HG03354 (cell line): ENCODE measurements at regions not wholly inside any gene's neighbourhood (a gene's known extent, or its start where the extent isn't known, plus 50 kb on each side); places are given as distances from the start of the nearest gene placed in this dataset.

ENCODE experiments used
- ATAC-seq: cut with Tn5 transposase; IDR thresholded peaks from one replicate; pipeline ENCODE4 v1.9.1; 2021; ENCODE audit warnings: mild to moderate bottlenecking; ENCODE audit not compliant: unreplicated experiment, poor library complexity, severe bottlenecking

DNA sequence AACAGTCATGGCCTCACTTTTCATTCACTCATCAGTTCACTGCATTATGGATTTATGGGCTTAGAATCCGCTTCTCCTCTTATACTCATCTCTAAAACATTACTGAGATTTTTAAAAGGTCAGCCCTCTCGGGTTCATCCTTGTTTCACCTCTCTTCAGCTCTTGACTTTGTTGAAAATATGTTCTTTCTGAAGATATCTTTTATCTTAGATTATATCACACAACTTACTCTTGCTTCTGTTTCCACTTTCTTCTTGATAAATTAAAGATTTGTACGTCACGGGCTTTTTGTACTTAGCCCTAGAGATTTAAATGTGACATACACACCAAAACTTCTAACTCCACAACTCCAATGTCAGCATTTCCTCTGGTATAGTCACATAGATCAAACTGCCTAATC is 342.5 kb upstream of the TMEM229A start:
- ATAC-seq: no peak

DNA sequence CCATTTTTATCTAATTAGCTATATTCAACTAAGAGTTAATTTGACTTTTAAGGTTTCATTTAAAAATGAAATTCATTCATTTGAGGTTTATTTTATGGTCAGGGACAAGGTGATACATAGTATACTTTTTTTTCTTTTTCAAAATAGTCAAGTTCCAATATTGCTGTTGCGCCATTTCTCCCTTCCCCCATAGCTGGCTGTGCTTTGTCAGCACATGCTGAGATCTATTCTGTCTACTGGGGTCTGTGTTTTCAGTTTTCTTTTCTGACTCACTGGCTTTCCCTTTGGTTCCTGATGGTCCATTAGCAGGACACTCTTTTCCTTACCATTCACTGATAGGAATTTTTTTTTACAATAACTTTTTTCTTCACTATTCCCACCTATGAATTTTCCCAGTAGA is 336.4 kb upstream of the TMEM229A start:
- no peak for ATAC-seq

DNA sequence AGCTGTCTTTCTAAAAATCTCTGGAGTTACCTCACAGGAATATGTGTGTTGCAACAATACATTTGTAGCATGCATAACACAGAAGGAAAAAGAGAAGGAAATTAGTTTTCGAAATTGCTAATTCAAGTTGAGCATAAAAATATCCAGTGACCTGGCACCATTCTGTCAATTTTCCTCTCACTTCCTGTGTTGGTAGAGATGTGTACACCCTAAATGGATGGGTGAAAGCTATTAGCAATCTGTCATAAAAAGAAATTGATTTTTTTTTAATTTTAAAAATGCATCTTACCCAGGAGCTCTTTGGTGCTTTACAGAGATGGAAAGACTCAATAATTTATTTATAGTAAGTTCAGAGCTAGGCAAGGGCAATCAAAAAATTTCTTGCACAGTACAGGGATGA is 333.3 kb upstream of the TMEM229A start:
- no peak for ATAC-seq

- no peak for ATAC-seq
These were observed 331.4 kb upstream of the TMEM229A start for GRCh38 chr7:124364283-124364682.

DNA sequence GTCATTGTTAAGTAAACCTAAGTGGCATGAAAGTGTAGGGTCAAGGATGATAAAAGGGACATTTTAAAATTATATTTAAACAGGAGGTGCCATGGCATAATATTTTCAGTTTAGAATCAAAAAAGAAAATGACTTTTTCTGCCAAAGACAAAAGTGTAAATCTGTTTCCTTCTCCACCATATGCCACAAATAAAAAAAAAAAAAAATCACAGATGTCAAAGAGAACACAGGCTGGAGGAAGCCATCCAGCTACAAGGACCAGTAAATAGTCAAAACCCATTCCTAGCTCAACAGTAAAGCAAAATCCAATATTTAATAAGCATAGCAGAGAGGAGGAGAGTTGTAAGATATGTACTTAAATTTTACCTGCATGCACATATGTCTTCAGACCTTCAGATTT is 321.3 kb upstream of the TMEM229A start:
- no peak for ATAC-seq

- no peak for ATAC-seq
These were observed 319.1 kb upstream of the TMEM229A start for GRCh38 chr7:124351950-124352349.

GRCh38 chr7:124349443-124349842 is 316.6 kb upstream of the TMEM229A start:
- ATAC-seq: no peak

DNA sequence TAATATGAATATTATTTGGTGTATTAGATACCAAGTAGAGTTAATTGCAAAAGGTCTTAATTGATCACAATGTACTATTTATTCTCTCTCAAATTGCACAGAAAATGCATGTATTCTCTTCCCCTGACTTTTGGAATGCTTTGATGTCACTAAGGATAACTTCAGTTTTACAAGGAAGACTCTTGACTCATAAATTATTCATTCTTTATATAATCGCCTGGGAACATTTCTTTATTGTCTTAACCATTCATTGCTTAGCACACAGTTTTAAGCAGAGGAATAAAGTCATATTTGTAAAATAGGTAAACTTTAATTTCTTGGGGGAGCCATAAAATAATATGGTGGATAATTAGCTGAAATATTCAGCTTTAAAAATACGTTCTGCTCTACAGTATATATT is 306.0 kb upstream of the TMEM229A start:
- ATAC-seq: no peak

DNA sequence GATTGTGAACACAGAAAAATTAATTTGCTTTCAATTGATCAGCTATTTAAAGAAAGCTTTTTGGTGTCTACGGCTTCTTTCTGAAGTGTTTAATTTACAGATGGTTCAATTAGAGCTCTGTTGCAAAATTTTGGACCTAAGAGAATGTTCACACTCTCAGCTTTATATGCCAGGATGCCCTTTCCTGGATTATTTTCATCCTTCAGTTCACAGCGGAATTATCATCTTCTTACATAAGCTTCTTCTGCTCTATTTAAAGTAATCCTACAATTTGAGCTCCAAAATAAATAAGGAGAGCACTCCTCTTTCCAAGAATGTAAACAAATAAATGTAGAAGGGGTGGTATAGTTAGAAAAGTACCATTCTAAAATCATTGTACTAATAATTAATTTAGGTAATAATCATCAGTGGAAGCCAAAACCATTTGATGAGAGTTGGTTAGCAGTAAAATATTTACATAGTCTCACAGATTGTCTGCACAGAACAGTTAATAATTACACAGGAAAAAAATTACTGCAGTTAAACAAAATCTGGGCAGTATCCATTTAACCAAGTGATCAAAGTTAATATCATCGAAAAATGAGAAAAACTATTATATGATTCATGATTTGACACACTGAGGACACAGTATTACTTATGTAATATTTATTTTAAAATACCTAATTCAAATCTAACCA is 298.0 kb upstream of the TMEM229A start:
- ATAC-seq: no peak

DNA sequence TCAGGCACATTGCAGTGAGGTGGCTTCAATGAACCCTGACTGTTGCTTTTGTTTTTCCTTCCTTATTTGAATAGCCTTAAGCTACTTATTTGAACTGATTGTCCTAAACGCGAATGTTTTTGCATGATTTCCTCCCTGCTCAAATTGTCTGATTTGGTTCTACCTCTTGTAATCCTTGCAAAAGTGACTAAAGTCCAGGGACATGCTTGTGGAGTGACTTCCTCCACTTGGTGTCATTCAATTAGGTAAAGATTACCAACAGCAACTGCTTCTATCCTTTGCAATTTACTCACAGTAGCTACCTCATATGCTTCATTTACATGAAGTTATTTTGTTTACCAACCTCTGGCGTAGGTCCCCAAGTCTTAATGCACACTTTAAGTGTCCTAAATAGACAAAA is 295.9 kb upstream of the TMEM229A start:
- no peak for ATAC-seq

DNA sequence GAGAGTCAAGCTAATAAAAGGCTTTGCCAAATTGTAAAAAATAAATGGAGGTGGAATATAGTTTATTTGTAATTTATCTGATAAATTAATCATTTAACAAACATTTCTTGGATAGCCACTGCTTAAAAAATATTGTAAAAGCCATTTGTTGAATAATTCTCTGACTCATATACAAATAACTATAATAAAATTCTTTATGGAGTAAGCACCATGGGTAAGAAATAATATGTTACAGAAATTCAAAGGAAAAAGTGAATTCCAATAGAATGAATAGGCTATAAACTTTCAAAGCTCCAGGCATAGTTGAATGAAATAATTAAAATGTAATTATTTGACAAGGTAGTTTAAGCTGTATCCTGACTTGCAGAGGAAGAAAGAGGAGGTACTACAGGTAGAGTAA is 291.4 kb upstream of the TMEM229A start:
- ATAC-seq: no peak

DNA sequence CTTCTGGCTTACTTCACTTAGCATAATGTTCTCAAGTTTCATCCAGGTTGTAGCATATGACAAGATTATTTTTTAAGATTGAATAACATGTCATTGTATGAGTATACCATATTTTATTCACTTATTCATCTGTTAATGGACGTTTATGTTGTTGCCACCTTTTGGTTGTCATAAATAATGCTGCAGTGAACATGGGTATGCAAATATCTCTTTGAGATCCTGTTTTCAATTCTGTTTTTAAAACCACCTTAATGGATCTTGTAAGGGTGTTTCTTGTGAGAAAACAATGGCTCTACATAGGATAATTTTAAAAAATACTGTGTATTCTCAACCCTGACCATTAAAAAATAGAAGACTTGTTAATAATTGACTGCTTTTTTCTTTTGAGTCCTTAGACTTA is 290.7 kb upstream of the TMEM229A start:
- no peak for ATAC-seq

GRCh38 chr7:124322561-124322960 is 289.7 kb upstream of the TMEM229A start:
- no peak for ATAC-seq

GRCh38 chr7:124318721-124319450 is 286.0 kb upstream of the TMEM229A start:
- ATAC-seq: no peak

GRCh38 chr7:124310934-124311390 is 278.1 kb upstream of the TMEM229A start:
- ATAC-seq: no peak

DNA sequence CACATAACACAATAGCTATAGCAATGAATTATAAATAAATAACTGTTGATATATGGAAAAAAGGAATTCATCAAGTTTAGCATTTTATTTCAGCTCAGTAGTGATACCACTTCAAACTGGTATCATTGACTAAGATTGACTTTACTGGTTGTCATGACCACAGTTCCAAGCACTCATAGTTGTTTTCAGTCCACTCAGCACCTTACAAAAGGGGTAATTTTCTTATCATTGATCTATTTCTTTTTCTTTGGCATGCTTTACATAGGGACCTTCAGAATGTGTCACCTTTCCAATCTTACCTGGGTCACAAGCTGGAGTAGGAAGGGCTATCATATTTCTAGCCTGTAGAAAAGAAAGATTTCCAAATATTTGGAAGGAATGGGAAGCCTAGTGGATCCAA is 275.5 kb upstream of the TMEM229A start:
- no peak for ATAC-seq

DNA sequence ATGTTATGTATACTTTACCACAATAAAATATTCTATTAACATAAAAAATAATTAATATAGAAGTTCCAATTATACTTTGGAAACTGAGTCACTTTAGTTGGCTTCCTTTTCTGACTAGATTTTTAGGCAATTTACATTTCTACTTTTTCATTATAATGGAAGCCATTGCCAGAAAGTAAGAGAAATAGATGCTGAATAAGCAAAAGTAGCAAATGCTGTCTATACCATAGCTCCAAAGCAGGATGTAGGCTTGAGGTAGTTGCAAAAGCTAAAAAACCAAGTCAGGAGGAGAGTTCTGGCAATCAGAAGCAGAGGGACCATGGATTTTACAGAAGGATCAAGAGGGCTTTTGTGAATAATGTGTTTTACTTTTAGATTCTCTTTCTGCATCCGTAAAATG is 262.4 kb upstream of the TMEM229A start:
- ATAC-seq: no peak

DNA sequence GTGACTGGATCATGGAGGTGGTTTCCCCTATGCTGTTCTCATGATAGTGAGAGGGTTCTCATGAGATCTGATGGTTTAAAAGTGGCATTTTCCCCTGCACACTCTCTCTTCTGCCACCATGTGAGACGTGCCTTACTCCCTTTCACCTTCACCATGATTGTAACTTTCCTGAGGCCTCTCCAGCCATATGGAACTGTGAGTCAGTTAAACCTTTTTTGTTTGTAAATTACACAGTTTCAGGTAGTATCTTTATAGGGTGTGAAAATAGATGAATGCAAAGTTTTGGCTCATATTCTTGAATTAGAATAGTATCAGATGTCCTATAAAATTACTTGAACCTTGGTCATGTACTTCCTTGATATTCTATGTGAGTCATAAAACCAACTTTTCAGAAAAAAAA is 252.1 kb upstream of the TMEM229A start:
- no peak for ATAC-seq

DNA sequence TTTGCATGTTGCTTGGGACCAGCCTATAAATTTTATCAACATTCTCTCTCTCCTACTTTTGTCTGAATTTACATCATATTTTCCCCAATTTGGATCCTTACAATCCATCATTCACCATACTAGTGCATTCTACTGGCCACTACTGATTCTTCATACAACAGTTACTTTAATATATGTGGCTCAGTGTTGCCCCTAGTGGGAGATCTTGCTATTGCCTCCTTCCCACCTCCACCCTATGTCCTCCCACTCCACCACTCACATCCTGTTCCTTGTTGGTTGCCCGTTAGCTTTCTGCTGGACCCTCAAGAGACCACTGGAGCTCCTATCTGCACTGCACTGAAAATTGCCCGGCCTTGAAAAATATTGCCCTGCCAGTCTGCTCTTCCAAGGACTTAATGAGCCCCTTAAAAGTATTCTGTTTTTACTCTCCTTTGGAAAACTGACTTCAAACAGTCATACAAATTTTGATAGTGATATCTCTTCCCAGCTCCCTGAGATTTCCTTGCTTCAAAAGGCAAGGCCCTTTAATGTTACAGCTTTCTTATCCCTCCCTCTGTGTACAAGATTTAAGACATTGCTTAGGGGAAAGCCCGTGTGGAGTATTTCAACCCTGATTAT is 243.2 kb upstream of the TMEM229A start:
- ATAC-seq: peak; percentile 95

DNA sequence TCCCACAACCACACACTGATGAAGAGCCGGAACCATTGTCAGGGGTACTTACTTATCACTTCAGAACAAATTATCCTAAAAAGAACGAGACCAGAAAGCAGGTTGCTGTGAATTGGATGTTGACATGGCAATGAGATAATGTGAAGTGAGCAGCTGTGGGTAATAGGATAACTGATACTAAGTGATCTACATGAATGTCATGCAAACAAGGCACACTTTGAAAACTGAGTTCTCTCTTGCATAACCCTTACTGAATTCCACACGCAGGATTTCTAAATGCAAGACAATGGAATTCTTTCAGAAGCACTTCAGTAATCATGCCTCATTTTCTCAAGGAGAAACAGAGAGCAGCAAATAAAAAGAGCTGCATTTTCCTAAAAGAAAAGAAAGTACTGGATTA is 242.5 kb upstream of the TMEM229A start:
- no peak for ATAC-seq

GRCh38 chr7:124269774-124270173 is 236.9 kb upstream of the TMEM229A start:
- ATAC-seq: no peak
